ENCODE measurements at regions not wholly inside any gene's neighbourhood (a gene's known extent, or its start where the extent isn't known, plus 50 kb on each side); places are given as distances from the start of the nearest gene placed in this dataset.
A peak's percentile ranks its signal among the peaks of the same experiment; 100 is the strongest.

GRCh38 chr15:66648588-66648987, 53.4 kb upstream of the SMAD6 start (continued):
- TF ChIP-seq ARID3B (CRISPR knock-in tag; IDR thresholded peaks at IDR 0.05; ENCODE audit: borderline replicate concordance) (no peak), CREB1 (IDR thresholded peaks at IDR 0.05) (no peak), CREB1 (CRISPR knock-in tag; IDR thresholded peaks at IDR 0.05) (no peak)

DNA sequence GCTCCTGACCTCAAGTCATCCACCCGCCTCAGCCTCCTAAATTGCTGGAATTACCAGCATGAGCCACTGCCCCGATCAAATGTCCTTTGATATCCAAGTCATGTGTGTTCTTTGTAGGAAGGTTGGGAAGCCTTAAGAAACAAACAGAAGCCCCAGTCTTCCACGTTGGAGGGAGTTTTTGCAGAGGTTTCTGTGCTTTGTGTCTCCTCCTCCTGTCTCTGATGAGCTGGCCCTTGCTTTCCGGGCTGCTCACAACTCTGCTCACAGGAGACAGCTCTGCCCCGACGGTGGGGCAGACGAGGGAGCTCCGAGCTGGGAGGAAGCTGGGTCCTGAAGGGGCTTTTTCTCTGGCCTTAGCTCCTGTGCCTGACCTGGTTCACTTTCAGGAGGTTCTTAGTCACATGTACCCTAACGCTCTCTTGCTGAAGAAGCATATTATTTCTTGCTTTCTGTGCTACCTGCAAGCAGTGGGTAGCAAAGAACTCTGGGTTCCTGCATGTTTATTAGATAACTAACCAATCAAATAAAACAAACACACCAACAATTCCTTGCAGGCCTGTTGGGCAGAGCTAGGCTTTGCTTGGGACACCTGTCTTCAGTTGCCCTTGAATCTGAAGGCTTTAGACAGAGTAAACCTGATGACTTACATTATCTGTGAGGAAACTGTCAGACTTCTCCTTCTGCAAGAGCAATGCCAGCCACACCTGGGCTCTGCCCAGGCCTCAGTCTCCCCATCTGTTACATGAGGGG, 52.6 kb upstream of the SMAD6 start:
- Histone ChIP-seq H2AFZ (ENCODE audit: low read depth, low read length) (no peak overlapping the region), H3K4me1 (replicated peaks in 1 of 2; ENCODE audit: control insufficient read depth in 2 of 2, insufficient read depth in 2 of 2, low read length in 2 of 2) (peaks cover 46 to 58% of the 10 kb centered on the region in 2 experiments)
- FAIRE-seq = no peak
- TF ChIP-seq ZFX (CRISPR knock-in tag; IDR thresholded peaks at IDR 0.05) (no peak), EP400 (IDR thresholded peaks at IDR 0.05) (no peak), PHF21A (IDR thresholded peaks at IDR 0.05; ENCODE audit: borderline replicate concordance, low read depth) (no peak), MNT (conservative IDR thresholded peaks at IDR 0.05) (no peak), CBX8 (IDR thresholded peaks at IDR 0.05; ENCODE audit: borderline replicate concordance, extremely low read depth, low read depth, low read length, poor library complexity, severe bottlenecking) (no peak), NFE2L1 (tag; IDR thresholded peaks at IDR 0.05; ENCODE audit: borderline replicate concordance, low read depth) (no peak)
- TF ChIP-seq, protein P1, sequence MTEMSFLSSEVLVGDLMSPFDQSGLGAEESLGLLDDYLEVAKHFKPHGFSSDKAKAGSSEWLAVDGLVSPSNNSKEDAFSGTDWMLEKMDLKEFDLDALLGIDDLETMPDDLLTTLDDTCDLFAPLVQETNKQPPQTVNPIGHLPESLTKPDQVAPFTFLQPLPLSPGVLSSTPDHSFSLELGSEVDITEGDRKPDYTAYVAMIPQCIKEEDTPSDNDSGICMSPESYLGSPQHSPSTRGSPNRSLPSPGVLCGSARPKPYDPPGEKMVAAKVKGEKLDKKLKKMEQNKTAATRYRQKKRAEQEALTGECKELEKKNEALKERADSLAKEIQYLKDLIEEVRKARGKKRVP (CRISPR knock-in tag; IDR thresholded peaks at IDR 0.05) = no peak
- TF ChIP-seq, protein P2, sequence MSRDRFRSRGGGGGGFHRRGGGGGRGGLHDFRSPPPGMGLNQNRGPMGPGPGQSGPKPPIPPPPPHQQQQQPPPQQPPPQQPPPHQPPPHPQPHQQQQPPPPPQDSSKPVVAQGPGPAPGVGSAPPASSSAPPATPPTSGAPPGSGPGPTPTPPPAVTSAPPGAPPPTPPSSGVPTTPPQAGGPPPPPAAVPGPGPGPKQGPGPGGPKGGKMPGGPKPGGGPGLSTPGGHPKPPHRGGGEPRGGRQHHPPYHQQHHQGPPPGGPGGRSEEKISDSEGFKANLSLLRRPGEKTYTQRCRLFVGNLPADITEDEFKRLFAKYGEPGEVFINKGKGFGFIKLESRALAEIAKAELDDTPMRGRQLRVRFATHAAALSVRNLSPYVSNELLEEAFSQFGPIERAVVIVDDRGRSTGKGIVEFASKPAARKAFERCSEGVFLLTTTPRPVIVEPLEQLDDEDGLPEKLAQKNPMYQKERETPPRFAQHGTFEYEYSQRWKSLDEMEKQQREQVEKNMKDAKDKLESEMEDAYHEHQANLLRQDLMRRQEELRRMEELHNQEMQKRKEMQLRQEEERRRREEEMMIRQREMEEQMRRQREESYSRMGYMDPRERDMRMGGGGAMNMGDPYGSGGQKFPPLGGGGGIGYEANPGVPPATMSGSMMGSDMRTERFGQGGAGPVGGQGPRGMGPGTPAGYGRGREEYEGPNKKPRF (IDR thresholded peaks at IDR 0.05; ENCODE audit: low read depth, low read length) = no peak

More for the DNA sequence above, 52.6 kb upstream of the SMAD6 start:
- Histone ChIP-seq H3K9me3 (replicated peaks; ENCODE audit: control insufficient read depth, insufficient read depth, low read depth, low read length) (no peaks in the 10 kb centered on the region), H3K4me3 (no peak overlapping the region), H3K4me2 (ENCODE audit: insufficient read depth, low read length) (no peak overlapping the region), H3K9me1 (ENCODE audit: control insufficient read depth, insufficient read depth, low read length) (no peaks in the 10 kb centered on the region), H3K36me3 (ENCODE audit: control insufficient read depth, insufficient read depth, low read length) (peaks cover 60% of the 10 kb centered on the region; the same call in 2 of the 3 replicates), H3K27me3 (ENCODE audit: control insufficient read depth in 2 of 2, insufficient read depth in 2 of 2, low read length in 2 of 2) (no peaks in the 10 kb centered on the region), H3K27ac (ENCODE audit: extremely low read depth, low read depth, low read length) (no peak overlapping the region), H3K9ac (ENCODE audit: insufficient read depth in 1 of 2, low read depth in 2 of 2, low read length in 2 of 2) (peak overlapping the region in 1 of 2 experiments; percentile 77; a peak in 2 of 4 replicates), H4K20me1 (replicated peaks; ENCODE audit: control insufficient read depth, insufficient read depth, low read length) (no peaks in the 10 kb centered on the region; the same call in 1 of the 2 replicates), H3K79me2 (ENCODE audit: control insufficient read depth, insufficient read depth, low read length) (peaks cover 60% of the 10 kb centered on the region)
- DNase-seq (ENCODE audit: extremely low read depth in 1 of 4, low spot score in 3 of 4) (no peak), ATAC-seq (no peak)
- ChIA-PET CTCF (ENCODE audit: low intra/inter-chr PET ratio) (no interaction called here), POLR2A (interaction anchor here (1.0 to 1.1 kb wide), 2 partner anchors 13 to 18 kb away, joined by 3 read pairs; no protein-coding TSS in a partner anchor)
- intact Hi-C loops (cut with micrococcal nuclease) = no loop called here
- WGBS (ENCODE audit: insufficient coverage, low coverage, missing lambda C conversion rate) = 67% methylated on average over 8 of the region's 9 CpGs
- no TSS peak for BruUV-seq (replicated peaks)
- in situ Hi-C loops (cut with MboI) = no loop called here

All from K562 (cell line).